Gastroesophageal sphincter (tissue), 4 donors: ENCODE measurements at regions not wholly inside any gene's neighbourhood (a gene's known extent, or its start where the extent isn't known, plus 50 kb on each side); places are given as distances from the start of the nearest gene placed in this dataset.

Experiments
- ATAC-seq: fragments of 150-250 bp; one replicate; pipeline ENCODE4 v1.9.1; 2016; ENCODE audit warnings: mild to moderate bottlenecking, moderate library complexity
- H3K27ac ChIP-seq, 4 donors: fragments of 200-600 bp; sonication (generic) in 3 of 4; 1 replicate in 3 of 4; 2 replicates in 1 of 4; pipeline ENCODE4 v1.5.1; 2016 to 2019
- H3K27me3 ChIP-seq: fragments of 200-600 bp; sonication (generic); one replicate; pipeline ENCODE4 v1.5.1; 2019
- H3K36me3 ChIP-seq, 2 donors: fragments of 200-600 bp; sonication (generic); one replicate each; pipeline ENCODE4 v1.5.1; 2019; ENCODE audit warnings: control low read depth in 1 of 2
- H3K4me1 ChIP-seq, 3 donors: fragments of 200-600 bp; sonication (generic); 1 replicate in 2 of 3; 2 replicates in 1 of 3; pipeline ENCODE4 v1.5.1; 2016 to 2019; ENCODE audit warnings: control low read depth in 2 of 3
- H3K4me3 ChIP-seq, 2 donors: fragments of 200-600 bp; sonication (generic); one replicate each; pipeline ENCODE4 v1.5.1; 2019; ENCODE audit warnings: mild to moderate bottlenecking in 1 of 2, moderate library complexity in 1 of 2
- H3K9me3 ChIP-seq, 3 donors: fragments of 200-600 bp; sonication (generic); one replicate each; pipeline ENCODE4 v1.5.1; 2017 to 2019; ENCODE audit warnings: control low read depth in 2 of 3
- EP300 ChIP-seq: sonication (generic); formaldehyde crosslinking; IDR thresholded peaks from one replicate; pipeline ENCODE4 v1.6.1; 2017; ENCODE audit warnings: antibody characterized with exemption, mild to moderate bottlenecking
- POLR2A ChIP-seq, 2 donors: fragments of 450-650 bp; IDR thresholded peaks; one replicate each; pipeline ENCODE4 v1.6.1; 2017; ENCODE audit warnings: antibody characterized with exemption in 2 of 2, mild to moderate bottlenecking in 2 of 2, moderate library complexity in 1 of 2
- POLR2AphosphoS5 ChIP-seq: sonication (generic); formaldehyde crosslinking; IDR thresholded peaks from one replicate; pipeline ENCODE4 v1.6.1; 2017; ENCODE audit warnings: antibody characterized with exemption
- WGBS, 2 donors: methylation state at CpG; one replicate each; pipeline ENCODE4 v1.1.5; 2018; ENCODE audit warnings: low coverage in 1 of 2; 5-methylcytosine and 5-hydroxymethylcytosine counted together
- TF ChIP-seq, protein P1 (sequence below), 4 experiments: fragments of 200-600 bp in 2 of 4; fragments of 450-650 bp in 2 of 4; sonication (generic) in 1 of 4; IDR thresholded peaks; one replicate each; pipeline ENCODE4 v1.5.1; 2017 to 2019; ENCODE audit warnings: antibody characterized with exemption in 4 of 4, mild to moderate bottlenecking in 2 of 4, moderate library complexity in 2 of 4

DNA sequence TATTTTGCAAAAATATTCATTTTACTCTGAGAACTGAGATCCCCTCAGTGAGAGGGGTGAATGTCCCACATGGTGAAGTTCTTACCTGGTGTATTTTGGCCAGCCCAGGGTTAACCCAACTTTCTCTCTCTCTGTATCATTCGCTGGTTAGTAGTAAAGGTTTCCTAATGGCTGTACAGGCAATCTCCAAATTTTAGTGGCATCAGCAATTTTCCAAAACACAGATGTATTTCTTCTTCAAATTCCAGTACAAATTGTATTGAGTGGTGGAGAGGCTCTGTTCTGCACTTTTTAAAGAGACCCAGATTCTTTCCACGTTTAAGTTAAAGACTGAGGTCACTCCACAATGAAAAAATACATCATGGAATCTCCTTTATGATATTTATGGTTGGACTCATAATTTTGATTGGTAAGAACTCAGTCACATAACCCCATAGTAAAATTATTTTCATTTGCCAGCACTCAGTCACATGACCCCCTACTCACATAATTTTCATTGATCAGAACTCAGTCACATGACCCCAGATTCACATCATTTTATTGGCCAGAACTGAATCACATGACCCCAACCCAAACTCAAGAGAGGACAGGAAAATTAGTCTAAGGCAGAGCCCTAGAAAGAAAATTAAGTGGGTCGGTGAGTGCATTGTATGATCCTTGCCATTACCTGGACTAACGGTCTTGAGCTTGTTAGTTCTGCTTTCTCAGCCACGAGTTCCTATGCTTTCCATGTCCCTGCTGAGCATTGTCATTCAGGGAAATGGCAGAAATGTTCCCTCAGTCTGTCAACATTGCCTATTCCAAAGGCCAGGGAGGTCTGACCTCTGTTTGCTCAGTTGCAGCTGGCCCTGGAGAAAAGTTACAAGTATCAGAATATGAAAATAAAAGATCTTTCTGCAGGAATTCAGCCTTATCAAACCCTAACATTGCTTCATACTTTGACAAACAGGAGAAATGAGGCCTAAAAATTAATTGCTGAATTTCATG, 1536.2 kb downstream of the AACS start:
- ATAC-seq: no peak
- WGBS, 2 donors: 63 to 64% methylated on average over 5 of the region's 5 CpGs
- H3K36me3 ChIP-seq: no peaks in the 10 kb centered on the region

DNA sequence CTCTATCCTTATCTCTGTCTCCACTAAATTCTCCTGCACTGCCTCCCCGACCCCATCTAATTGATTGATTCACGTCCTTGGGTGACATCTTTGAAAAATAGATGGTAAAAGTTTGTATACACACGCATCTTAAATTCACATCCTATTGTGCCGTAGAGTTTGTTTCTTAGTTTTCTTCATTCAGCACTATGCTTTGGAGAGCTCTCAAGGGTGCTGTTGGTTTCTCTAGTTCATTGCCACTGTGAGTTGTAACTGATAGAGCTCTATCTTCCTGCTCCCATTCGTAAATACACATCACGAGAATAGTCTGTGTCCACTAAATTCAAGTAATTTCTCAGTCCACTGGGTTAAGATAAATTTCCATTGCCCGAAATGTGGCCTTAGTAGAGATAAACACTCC, 1537.4 kb downstream of the AACS start:
- no peak for TF ChIP-seq EP300
- no peak for TF ChIP-seq POLR2A (IDR thresholded peaks at IDR 0.05)
- TF ChIP-seq, protein P1, sequence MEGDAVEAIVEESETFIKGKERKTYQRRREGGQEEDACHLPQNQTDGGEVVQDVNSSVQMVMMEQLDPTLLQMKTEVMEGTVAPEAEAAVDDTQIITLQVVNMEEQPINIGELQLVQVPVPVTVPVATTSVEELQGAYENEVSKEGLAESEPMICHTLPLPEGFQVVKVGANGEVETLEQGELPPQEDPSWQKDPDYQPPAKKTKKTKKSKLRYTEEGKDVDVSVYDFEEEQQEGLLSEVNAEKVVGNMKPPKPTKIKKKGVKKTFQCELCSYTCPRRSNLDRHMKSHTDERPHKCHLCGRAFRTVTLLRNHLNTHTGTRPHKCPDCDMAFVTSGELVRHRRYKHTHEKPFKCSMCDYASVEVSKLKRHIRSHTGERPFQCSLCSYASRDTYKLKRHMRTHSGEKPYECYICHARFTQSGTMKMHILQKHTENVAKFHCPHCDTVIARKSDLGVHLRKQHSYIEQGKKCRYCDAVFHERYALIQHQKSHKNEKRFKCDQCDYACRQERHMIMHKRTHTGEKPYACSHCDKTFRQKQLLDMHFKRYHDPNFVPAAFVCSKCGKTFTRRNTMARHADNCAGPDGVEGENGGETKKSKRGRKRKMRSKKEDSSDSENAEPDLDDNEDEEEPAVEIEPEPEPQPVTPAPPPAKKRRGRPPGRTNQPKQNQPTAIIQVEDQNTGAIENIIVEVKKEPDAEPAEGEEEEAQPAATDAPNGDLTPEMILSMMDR (IDR thresholded peaks at IDR 0.05): no peak
- TF ChIP-seq POLR2AphosphoS5: no peak
- H3K4me3 ChIP-seq: no peak overlapping the region
- H3K27me3 ChIP-seq: no peaks in the 10 kb centered on the region
- H3K36me3 ChIP-seq: no peaks in the 10 kb centered on the region
- no peak overlapping the region for H3K27ac ChIP-seq
- ATAC-seq: no peak
- no peaks in the 10 kb centered on the region for H3K4me1 ChIP-seq
- H3K9me3 ChIP-seq: no peaks in the 10 kb centered on the region
- WGBS, 2 donors: 62 to 65% methylated on average over 6 to 7 of the region's 7 CpGs

More for the DNA sequence above, 1536.2 kb downstream of the AACS start:
- no peaks in the 10 kb centered on the region for H3K27me3 ChIP-seq
- no peaks in the 10 kb centered on the region for H3K9me3 ChIP-seq
- no peak overlapping the region for H3K4me3 ChIP-seq
- no peak overlapping the region for H3K27ac ChIP-seq
- TF ChIP-seq, protein P1 (IDR thresholded peaks at IDR 0.05): no peak
- no peak for TF ChIP-seq POLR2AphosphoS5
- no peak for TF ChIP-seq EP300
- TF ChIP-seq POLR2A (IDR thresholded peaks at IDR 0.05): no peak
- no peaks in the 10 kb centered on the region for H3K4me1 ChIP-seq

DNA sequence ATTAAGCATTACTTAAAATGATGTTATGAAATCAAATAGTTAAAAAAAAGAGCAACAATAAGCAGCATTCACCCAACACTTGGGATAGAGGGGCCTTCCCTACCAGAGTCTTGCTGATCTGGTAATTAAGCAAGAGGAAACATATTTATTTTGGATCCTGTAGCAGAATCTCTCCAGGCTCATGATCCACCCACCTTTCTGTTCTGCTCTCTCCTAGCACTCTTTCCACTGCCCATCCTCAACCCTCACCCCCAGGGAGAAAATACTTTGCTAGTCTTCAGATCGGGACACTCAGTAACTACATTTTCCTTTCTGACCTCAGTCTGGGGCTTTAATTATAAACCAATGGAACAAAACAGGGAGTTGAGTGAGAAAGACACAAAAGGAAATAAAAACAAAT, 1541.9 kb downstream of the AACS start:
- H3K4me1 ChIP-seq: no peaks in the 10 kb centered on the region
- peaks cover 0 to 6% (median 0%) of the 10 kb centered on the region in 3 donors for H3K9me3 ChIP-seq
- 69 to 75% methylated on average over 1 of the region's 1 CpG for WGBS, 2 donors
- H3K27me3 ChIP-seq: no peaks in the 10 kb centered on the region
- H3K4me3 ChIP-seq: no peak overlapping the region
- H3K36me3 ChIP-seq: no peaks in the 10 kb centered on the region
- no peak for ATAC-seq
- no peak overlapping the region for H3K27ac ChIP-seq
- TF ChIP-seq POLR2AphosphoS5: no peak
- TF ChIP-seq POLR2A (IDR thresholded peaks at IDR 0.05): no peak
- TF ChIP-seq EP300: no peak
- TF ChIP-seq, protein P1 (IDR thresholded peaks at IDR 0.05): no peak

DNA sequence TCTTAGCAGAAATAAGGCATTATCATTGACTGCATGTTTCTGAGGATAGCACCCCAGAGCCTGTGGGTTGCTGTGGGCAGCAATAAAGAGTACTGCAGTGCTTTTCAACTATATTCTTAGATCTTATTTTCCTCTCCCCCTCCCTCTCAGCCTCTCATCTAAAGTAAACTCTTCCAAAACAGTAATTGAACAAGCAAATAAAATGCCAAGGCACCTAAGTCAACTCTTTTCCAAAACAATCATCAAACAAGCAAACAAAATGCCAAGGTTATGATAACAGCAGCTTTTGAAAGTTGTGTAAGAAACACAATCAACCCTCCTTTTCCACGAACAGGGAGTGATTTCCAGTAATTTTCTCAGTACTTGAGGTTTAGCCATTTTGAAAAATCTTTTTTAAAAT, 1542.6 kb downstream of the AACS start:
- no peaks in the 10 kb centered on the region for H3K36me3 ChIP-seq
- no peak overlapping the region for H3K27ac ChIP-seq
- peaks cover 0 to 13% (median 0%) of the 10 kb centered on the region in 3 donors for H3K9me3 ChIP-seq
- H3K27me3 ChIP-seq: no peaks in the 10 kb centered on the region
- TF ChIP-seq POLR2A (IDR thresholded peaks at IDR 0.05) (no peak), POLR2AphosphoS5 (no peak), EP300 (no peak)
- TF ChIP-seq, protein P1 (IDR thresholded peaks at IDR 0.05): no peak
- H3K4me1 ChIP-seq: no peaks in the 10 kb centered on the region
- no peak for ATAC-seq
- WGBS, 2 donors: 9 to 25% methylated on average over 1 of the region's 1 CpG
- H3K4me3 ChIP-seq: no peak overlapping the region
